GM18507 (cell line): ENCODE measurements at regions not wholly inside any gene's neighbourhood (a gene's known extent, or its start where the extent isn't known, plus 50 kb on each side); places are given as distances from the start of the nearest gene placed in this dataset.

Source experiments
- DNase-seq: peaks from one replicate; pipeline ENCODE4 v3.0.0; 2011; ENCODE audit warnings: low read depth; ENCODE audit not compliant: insufficient read length; ENCODE audit errors: extremely low spot score
- FAIRE-seq: peaks from 2 replicates; lab custom pipeline; 2011; peaks lifted over from hg19 to GRCh38; lab: Jason Lieb, UNC

- no peak for FAIRE-seq
- no peak for DNase-seq
Measured at GRCh38 chr22:49227670-49228069, 600.0 kb downstream of the BRD1 start.

DNA sequence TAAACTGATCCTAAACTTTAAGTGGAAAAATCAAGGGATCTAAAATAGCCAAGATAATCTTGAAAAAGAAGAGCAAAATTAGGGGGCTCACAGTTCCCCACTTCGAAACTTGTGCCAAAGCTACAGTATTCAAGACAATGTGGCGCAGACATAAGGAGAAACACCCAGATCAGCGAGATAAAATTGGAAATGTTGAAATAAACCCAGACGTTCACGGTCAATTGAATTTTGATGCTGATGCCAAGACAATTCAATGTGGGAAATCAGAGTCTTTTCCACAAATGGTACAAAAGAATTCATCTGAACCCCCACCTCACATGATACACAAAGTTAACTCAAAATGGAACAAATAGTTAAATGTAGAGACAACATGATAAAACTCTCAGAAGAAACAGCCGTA lies 601.6 kb downstream of the BRD1 start:
- DNase-seq = no peak
- no peak for FAIRE-seq

- DNase-seq (no peak), FAIRE-seq (no peak)
Measured at GRCh38 chr22:49224243-49224642, 603.4 kb downstream of the BRD1 start.

DNA sequence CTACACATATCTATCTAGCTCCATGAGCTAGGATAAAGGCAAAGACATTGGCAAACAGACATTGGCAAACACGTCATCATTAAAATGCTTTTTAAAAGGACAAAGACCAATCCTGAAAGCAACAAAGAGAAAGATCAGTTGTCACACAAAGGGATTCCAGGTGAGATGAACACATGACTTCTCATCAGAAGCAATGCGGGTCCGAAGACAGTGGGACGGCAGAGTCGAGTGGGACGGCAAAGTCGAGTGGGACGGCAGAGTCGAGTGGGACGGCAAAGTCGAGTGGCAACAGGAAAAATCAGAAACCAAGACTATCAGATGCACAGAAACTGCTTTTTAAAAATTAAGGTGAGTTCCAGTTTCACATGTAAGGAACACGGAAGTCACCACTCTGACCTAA lies 609.5 kb downstream of the BRD1 start:
- no peak for FAIRE-seq

GRCh38 chr22:49216579-49216978 lies 611.1 kb downstream of the BRD1 start:
- FAIRE-seq (no peak), DNase-seq (no peak)

More for the DNA sequence above, 609.5 kb downstream of the BRD1 start:
- DNase-seq = no peak

DNA sequence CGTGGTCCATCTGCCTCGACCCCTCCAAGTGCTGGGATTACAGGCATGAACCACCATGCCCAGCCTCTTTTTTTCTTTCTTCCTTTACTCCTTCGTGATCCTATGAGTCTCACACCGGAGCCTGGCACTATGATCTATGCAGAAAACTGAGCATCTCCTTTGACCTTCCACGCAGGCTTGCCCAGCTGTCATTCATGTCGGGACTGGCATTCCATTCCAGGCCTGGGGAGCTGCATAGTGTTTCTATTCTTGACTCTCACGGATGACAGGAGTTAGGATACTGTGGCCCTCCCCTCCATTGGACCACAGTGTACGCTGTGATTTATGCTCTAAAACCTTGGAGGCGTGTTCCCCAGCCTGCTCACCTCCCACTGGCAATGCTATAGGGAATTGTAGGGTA lies 611.8 kb downstream of the BRD1 start:
- FAIRE-seq (no peak), DNase-seq (no peak)

DNA sequence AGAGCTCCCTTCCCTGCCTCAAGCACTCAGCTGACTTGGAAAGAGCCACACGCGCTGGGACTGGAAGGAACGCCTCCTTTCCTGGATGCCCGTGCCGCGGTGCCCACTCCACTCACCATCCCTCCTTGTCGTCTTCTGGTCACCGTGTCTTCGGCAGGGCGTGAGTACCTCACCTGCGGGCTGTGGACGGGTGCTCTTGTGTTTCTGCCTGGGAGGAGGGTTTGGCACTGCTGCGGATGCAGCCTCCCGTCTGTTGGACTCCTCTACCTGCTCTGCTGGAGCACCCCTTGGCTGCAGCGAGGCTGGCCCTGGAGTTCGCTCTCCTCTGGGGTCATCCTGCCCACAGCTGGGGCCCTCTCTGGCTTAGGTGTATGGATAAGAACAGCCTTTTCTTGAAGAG lies 612.7 kb downstream of the BRD1 start:
- no peak for DNase-seq
- no peak for FAIRE-seq

DNA sequence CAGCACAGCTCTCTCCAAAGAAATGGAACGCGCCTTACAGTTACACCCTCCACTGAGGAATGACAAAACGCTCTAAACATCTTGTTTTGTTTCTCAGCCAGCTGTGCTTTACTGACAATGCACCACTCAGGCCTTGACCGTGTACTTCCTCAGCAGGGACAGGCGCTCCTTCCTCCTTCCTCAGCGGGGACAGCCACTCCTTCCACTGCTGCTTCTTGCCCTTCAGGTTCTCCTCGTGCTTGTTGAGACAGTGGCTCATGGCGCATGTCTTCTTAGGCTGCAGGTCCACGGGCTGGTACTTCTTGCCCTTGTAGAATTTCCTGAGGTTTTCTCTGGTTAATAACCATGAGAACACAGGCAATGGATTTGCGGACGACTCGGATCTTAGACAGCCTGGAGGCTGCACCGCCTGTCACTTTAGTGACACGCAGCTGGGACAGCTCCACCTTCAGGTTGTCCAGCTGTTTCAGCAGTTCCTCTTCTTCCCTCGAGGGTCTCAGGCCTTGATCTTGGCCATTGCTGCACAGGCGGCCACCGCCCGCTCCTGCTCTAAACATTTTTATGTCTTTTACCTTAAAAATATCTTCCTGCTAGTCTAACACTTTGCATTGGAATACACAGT lies 613.8 kb downstream of the BRD1 start:
- FAIRE-seq (no peak), DNase-seq (no peak)

- FAIRE-seq = no peak
- DNase-seq = no peak
Measured at GRCh38 chr22:49212466-49212865, 615.2 kb downstream of the BRD1 start.

DNA sequence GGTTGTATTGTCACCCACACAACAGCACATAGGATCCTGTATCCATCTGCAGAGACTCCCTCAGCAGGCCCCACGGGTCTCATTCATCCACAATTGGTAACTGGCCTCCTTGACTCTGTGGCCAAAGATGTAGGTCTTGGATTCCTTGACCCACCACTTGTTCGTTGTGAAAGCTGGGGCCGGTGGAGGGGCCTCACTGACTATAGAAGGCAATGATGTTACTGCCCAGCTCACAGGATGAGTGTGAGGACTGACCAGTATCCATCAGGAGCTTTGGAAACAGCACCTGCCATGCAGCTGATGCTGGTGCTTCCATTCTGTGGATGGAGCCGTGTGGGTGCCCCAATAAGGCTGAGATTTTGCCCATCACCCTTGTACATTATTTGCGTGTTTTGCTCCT lies 615.7 kb downstream of the BRD1 start:
- DNase-seq = no peak
- FAIRE-seq = no peak

DNA sequence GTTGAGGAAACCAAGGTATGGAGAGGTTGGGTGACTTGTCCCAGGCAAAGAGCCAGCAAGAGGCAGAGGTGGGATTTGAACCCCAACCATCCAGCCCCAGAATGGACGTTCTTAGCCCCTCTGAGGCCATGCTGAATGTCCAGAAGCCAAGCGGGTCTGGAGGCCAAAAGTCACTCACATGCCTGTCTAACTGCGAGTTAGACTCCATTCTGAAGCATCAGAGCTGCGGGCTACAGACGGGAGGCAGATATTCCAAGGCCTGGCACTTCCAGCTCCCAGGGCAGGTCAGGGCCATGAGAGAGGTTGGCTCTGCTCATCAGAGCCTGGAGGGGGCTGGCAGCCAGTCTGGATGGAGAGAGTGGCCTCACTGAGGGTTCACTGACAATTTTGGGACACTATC lies 616.5 kb downstream of the BRD1 start:
- DNase-seq = no peak
- no peak for FAIRE-seq

GRCh38 chr22:49210606-49211005 lies 617.1 kb downstream of the BRD1 start:
- no peak for DNase-seq
- FAIRE-seq = no peak

DNA sequence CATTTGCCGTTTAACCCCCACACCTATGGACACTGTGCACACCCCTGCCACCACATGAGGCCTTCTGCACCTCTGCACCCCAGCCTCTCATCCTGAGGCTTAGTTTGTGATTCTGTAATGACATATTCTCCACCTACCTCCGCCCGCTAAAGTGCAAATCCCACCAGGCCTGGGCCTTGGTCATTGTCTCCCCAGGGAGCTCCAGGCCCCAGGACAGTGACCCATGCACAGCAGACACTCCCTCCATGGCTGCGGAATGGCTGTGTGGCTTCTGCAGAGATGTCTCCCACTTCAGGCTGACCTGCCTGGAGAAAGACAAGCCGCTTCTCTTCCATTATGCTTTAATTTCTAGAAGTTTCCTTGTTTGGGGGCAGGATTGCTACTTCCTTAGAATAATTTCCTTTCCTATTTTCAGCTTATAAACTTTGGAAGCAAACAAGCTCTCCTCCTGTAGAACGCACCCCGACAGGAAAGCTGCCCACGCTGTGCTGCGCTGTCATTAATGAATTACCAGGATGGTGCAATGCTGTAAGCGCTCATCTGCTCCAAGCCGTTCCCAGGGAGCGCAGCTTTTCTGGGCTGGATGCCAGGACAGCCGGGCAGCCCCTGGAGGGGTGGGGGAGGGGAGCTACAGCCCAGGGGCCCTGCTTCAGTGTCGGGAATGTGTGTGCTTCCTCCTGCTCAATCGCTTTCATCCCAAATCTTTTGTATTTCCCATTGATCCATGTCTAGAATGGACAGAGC lies 618.0 kb downstream of the BRD1 start:
- DNase-seq = no peak
- no peak for FAIRE-seq

GRCh38 chr22:49208768-49209252 lies 618.9 kb downstream of the BRD1 start:
- DNase-seq (no peak), FAIRE-seq (no peak)

GRCh38 chr22:49208004-49208402 lies 619.7 kb downstream of the BRD1 start:
- no peak for DNase-seq
- FAIRE-seq = no peak

DNA sequence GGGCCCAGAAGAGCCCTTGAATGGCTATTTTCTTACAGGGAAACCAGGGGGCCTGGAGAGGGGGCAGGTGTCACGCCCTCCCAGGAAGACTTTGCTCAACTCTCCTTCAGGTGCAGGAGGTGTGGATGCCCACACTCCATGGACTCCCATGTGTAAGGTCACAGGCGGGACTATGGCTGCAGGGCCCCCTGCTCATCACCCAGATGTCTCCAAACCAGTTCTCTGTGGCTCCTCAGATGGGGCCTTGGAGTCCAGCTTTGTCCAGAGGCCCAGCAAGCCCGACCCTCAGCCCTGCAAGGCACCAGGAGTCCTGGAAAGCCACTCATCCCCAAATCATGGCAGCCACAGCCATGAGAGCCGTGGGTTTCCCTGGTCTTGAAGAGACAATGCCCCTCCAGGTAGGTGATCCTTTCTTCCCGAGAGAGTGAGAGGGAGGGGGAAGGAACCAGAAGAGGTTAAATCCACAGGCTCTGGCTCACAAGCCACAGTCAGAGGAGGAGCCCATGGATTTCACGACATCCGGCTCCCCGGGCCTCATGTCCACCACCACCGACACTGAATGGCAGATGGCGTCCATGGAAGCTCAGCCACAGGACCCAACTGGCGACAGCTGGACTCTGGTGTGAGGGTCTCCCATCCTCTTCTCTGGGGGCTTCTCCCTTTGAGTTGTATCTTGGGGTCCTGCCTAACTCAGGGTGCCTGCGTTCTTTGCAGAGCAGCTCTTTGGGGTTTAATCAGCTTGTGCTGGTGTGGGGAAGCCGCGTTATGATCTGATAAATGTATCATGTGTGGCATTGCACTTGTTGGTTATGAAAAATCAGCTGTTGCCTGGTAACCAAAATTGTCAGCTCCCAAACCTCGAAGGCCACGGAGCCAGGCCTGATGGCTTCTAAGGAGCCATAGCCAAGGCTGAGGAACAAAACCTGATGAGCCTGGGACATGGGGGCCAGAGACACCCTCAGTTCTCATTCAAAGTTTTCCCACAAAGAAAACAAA lies 620.4 kb downstream of the BRD1 start:
- DNase-seq (no peak), FAIRE-seq (no peak)

DNA sequence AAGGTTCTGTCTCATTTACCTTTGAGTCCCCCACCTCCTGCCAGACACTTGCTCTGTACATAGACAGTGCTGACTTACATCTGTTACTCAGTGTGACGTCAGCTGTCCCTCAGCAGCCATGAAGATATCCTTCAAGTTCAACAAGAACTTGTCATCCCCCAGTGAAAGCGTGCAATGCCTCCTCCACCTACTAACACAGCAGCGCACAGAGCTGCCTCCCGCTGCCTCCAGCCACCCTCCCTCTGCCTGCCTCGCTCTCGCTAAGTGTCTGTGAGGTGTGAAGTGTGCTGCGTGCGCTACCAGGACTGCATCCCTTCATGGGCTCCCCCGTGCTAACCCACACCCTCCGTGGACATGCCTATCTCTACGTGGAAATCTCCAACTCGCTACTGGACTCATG lies 621.4 kb downstream of the BRD1 start:
- no peak for FAIRE-seq
- DNase-seq = no peak

GRCh38 chr22:49205483-49205800 lies 622.2 kb downstream of the BRD1 start:
- FAIRE-seq (no peak), DNase-seq (no peak)

DNA sequence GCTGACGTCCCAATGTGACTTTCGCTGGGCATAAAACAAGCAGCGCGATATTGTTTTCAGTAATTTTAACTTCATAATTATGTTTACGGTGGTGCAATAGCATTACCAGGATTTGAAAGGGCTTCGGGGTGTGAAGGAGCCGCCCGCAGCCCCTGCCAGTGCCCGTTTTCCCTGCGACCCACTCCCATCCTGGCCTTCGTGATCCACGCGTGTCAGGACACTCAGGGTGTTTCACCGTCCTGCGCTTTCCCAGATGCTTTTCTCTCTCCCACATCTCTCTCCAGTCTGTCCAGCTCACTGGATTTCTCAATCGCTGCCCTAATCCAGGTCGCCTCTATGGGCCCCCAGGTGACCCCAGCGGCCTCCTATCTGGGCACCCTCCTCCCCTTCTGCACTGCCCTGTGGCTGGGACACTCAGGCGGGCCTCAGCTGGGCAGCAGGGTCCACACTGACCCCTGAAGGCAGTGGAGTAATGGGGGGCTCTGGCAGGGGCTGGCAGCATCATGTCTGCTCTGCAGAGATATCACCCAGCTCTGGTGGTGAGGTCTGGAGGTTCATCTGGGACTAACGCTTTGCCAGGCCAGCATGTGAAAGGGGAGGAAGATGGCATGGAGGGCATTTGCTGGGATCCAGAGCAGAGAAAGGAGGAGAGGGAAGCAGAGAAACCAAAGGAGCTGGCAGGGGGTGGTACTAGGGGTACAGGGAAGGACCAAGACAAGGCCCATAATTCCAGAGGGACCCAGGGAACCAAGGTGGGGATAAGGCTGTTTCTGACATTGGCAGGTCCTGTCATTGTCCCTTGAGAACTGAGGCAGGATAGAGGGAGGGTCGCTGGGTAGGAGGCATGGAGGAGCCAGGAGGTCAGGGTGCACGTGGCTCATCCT lies 622.8 kb downstream of the BRD1 start:
- no peak for FAIRE-seq
- DNase-seq = no peak
